ENCODE measurements at regions not wholly inside any gene's neighbourhood (a gene's known extent, or its start where the extent isn't known, plus 50 kb on each side); places are given as distances from the start of the nearest gene placed in this dataset.

DNA sequence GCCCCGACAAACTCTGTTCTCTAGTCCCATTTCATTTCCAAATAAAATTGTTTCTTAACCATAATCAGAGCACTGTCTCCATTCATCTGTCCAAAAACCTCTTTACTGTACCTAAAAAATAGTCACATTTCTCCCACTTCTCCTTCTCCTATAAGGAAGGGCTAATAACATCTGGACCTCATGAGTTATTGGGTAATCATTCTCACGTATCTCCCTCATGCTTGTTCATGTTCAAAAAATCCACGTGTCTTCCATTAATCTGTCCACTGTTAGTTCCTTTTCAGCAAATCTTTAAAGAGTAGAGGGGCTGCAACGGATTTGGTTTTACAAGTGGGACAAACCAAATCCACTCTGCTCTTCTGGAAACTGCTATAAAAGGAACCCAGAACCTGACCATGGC is 1418.8 kb downstream of the MRPL39 start:
- DNase-seq: no peak

DNA sequence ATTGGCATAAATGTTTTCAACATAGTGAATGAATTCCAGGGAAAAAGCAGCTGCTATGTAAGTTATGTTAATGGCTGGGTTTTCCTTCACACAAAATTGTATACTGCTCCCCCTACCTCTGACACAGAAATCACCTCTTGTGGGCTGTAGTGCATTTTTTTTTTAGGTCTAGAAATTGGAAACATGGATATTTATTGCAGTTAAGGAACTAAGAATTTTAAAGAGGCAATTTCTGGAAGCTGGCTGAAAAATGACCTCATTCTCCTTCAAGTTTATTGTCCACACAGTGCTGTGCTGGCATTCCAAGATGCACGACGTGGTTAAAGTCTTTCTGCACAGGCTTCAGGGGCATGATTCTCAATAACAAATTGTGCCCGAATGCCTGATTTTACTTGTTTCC is 1424.2 kb downstream of the MRPL39 start:
- DNase-seq: no peak

GRCh38 chr21:24179110-24179509 is 1428.2 kb downstream of the MRPL39 start:
- DNase-seq: no peak

- DNase-seq: no peak
Observed at GRCh38 chr21:24175106-24175505, 1432.2 kb downstream of the MRPL39 start.

GRCh38 chr21:24171736-24172135 is 1435.5 kb downstream of the MRPL39 start:
- no peak for DNase-seq

GRCh38 chr21:24163539-24163938 is 1443.7 kb downstream of the MRPL39 start:
- DNase-seq: no peak

GRCh38 chr21:24160528-24160927 is 1446.8 kb downstream of the MRPL39 start:
- no peak for DNase-seq

- DNase-seq: no peak
Observed at GRCh38 chr21:24153137-24153536, 1454.1 kb downstream of the MRPL39 start.

DNA sequence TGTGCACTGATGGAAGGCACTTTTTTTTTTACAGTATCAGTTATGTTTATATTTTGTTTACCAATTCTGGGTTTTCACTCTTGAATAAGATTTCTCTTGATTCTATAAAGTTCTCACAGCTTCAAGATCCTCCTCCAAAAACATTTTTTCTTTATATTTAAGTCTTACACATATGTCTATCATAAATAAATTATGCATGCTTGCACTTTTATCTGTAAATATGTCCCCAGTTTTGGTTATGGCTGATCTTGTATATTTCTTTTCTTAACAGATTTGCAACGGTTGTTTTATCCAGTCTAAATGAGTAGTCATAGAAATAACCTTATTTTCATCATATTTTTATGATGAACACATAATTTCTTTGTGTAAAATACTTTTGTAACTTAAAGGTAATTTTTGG is 1456.5 kb downstream of the MRPL39 start:
- DNase-seq: no peak

GRCh38 chr21:24148461-24148860 is 1458.8 kb downstream of the MRPL39 start:
- DNase-seq: no peak

- DNase-seq: no peak
Observed at GRCh38 chr21:24147674-24148073, 1459.6 kb downstream of the MRPL39 start.

- no peak for DNase-seq
Observed at GRCh38 chr21:24131056-24131455, 1476.2 kb downstream of the MRPL39 start.

DNA sequence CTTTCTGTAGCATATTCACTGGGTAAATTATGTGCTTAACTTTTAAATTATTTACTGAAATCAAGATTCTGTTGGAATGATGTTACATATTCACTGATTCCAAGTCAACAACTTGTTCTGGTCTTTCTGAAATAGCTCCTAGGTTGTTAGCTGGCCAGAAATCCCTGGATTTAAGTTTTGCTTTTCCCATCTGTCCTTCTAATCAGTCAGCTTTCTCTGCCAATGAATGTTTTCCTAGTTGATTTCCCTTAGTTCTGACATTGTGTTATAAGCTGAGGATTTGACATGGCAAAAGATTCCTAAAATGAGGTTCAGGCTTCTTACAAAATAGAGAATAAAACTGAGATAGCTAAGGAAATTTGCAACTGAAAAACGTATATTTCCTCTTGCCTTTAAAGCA is 1479.6 kb downstream of the MRPL39 start:
- no peak for DNase-seq

DNA sequence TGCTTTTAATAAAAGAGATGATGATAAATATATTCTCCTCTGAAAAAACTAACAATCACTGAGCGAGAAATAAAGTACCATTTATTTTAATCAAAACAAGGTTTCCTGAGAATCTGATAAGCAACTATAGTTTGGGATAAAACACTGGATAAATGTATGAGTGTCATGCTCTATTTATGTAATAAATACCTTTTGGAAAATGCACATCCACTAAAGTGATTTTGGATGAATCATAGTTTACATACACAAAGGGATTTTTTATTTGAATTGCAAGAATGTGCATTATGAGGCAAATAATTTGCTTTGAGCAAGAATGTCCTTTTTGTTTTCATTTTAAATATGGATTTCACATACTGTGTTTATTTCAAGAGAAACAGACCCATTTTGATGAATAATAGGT is 1483.5 kb downstream of the MRPL39 start:
- no peak for DNase-seq

GRCh38 chr21:24118738-24119459 is 1488.4 kb downstream of the MRPL39 start:
- no peak for DNase-seq

- DNase-seq: no peak
Observed at GRCh38 chr21:24115141-24115540, 1492.1 kb downstream of the MRPL39 start.

- no peak for DNase-seq
Observed at GRCh38 chr21:24112020-24112419, 1495.3 kb downstream of the MRPL39 start.

DNA sequence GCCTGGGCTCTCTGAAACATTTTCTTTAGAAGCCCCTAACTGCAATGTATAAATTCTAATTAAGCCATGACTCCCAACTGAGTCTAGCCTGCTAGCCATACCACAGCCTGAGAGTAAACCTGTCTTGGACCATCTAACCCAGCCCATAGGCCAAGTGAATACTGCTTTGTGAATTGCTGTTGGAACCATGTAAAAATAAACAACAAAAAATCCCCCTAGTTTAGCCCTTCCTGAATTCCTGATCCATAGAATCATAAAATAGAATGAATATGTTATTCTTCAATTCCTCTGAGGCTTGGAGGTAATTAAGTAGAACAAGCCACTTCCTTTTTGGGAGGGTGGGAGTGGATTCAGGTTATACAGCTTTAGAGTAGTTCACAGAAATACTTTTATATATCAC is 1496.4 kb downstream of the MRPL39 start:
- DNase-seq: no peak

DNA sequence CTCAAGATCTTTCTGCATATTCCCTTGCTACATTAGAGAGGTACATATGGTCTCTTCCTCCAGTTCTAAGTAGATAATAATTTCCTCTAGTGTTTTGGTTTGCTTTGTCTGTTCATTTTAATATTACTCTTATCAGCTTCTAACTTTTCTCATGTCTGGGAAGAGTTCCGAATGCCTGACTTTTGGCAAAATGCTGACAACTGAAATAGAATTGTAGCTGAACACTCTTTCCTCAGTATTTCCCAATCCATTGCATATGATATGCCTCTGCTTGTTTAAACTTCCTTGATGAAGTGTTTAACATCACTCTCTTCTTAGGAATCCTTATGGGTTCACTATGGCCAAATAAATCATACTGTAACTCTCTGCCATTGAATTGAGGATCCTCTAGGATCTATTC is 1510.1 kb downstream of the MRPL39 start:
- DNase-seq: no peak

GRCh38 chr21:24096651-24097050 is 1510.6 kb downstream of the MRPL39 start:
- DNase-seq: no peak

DNA sequence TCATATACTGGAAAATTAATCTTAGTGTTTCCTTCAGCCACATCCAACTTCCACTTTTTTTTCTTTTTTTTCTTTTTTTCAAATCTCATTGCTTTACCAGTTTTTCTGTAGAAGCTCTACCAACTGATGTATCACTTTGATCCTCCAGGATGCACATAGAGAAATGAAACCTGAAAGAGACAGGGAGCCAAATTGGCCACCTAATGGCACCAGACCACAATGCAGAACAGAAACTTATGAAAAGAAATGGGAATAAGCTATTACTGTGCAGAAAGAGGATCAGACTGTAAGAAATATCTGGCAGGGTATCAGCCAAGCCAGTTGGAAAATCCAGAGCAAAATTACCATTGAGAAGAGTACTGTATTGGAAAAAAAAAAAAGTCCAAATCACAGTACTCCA is 1514.2 kb downstream of the MRPL39 start:
- no peak for DNase-seq

GRCh38 chr21:24076179-24076578 is 1531.1 kb downstream of the MRPL39 start:
- DNase-seq: no peak

DNA sequence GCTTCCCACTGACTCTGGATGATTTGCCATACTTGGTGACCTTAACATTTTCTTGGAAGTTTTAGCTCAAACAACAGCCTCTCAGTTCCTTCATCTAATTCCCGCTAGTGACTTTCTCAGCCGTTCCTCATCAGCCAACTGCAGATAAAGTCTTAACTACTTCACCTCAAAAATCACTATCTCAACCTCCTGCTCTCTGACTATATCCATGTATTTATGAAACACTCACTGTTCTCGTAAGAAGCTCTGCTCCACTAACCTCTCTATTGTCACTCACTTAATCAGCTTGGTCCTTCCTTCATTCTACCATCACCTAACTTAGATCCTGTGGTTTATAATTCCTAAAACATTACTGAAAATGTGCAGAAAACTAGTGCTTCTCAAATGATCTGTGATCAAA is 1551.6 kb downstream of the MRPL39 start:
- DNase-seq: no peak

DNA sequence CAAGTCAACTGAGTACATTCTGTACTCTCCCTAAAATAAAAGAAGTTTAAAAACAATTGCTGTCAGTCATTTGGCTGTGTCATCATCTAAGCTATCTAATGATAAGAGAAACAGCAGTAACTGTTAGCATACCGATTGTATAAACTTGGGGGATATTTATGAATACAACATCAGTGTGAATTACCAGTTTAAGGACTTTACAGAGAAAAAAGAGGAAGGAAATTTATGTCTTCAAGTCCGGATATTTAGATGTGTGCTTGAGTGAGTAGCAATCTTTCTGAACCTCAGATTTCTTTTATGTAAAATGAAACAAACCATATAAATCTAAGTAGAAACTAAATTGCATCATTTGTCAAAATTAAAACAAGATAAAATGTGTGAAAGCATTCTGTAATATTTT is 1557.0 kb downstream of the MRPL39 start:
- DNase-seq: no peak

DNA sequence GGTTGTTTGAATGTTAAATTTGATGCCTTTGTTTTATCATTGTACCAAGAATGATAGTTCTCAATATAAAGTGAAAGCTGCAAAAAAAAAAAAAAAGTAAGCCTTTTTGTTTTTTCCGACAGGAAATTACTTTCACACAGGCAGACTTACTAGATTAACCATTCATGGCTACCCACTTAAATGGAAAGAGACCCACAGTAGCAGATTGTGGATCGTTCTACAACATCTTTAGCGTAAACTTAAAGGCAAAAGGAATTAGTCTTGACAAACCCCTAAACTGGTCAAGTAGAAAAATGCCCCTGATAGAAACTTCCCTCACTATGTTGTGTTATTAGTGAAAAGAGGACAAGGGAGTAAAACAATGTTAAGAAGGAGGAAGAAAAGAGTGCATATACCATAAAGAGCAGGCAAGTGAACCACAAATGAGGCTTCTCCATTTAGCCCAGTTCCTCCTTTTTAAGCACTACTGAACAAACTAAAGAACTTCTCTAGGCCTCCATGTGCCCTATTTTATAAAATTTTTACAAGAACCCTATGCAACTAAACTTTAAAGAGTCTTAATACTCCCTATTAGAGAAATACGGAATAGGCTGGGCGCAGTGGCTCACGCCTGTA is 1560.3 kb downstream of the MRPL39 start:
- DNase-seq: no peak
